Panc1 (cell line): ENCODE measurements at regions not wholly inside any gene's neighbourhood (a gene's known extent, or its start where the extent isn't known, plus 50 kb on each side); places are given as distances from the start of the nearest gene placed in this dataset.
A peak's percentile ranks its signal among the peaks of the same experiment; 100 is the strongest.

Source experiments
- POLR2AphosphoS5 ChIP-seq: IDR thresholded peaks from 2 replicates; pipeline ENCODE4 v1.6.1; 2012; ENCODE audit warnings: mild to moderate bottlenecking, low read depth, low read length, moderate library complexity
- TCF7L2 ChIP-seq: IDR thresholded peaks from 2 replicates; pipeline ENCODE4 v1.6.1; 2011; ENCODE audit warnings: mild to moderate bottlenecking, low read depth, low read length, inconsistent platforms
- TF ChIP-seq, protein P1 (sequence below): fragments of 450-650 bp; IDR thresholded peaks from 2 replicates; pipeline ENCODE4 v1.5.1; 2017; ENCODE audit warnings: mild to moderate bottlenecking
- TF ChIP-seq, protein P2 (sequence below), 2 experiments: IDR thresholded peaks; 2 replicates each; pipeline ENCODE4 v1.6.1; 2011 to 2012; ENCODE audit warnings: low read depth in 2 of 2, control low read depth in 1 of 2, low read length in 1 of 2, mild to moderate bottlenecking in 1 of 2, moderate library complexity in 1 of 2; ENCODE audit not compliant: insufficient read depth in 1 of 2

DNA sequence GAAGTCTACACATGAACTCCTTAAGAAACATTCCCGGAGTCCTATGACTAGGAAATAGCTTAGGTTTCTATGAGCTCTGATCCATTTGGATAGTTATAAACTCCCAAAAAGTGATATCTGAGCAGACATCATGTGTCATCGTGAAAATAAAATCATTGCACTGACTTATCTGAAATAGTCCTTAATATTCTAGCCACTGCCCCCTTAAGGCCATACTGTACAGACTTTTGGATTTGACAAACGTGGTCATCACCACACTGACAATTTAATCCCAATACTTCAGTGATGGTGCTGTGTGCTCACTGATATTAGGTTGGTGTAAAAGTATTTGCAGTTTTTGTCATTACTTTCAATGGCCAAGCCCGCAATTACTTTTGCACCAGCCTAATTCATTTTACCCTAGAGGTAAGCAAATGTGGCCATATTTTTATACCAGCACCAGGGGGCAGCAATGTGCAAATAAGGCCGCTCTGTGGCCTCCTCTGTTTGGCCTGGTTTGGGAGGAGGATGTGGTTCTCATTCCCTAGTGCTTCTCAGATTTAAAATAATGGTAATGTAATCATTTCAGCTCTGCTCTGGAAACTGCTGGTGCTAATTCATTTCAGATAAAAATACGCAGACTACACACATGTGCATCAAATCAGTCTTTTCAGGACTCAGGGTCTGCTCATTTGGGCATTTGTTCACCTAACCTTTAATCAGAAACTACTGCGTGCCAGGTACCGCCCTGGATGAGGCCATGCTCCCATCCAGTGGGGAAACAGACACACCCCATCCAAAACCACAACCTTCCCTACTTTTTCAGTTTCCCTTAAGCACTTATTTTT lies 196.4 kb upstream of the C1QTNF7 start:
- TF ChIP-seq, protein P1, sequence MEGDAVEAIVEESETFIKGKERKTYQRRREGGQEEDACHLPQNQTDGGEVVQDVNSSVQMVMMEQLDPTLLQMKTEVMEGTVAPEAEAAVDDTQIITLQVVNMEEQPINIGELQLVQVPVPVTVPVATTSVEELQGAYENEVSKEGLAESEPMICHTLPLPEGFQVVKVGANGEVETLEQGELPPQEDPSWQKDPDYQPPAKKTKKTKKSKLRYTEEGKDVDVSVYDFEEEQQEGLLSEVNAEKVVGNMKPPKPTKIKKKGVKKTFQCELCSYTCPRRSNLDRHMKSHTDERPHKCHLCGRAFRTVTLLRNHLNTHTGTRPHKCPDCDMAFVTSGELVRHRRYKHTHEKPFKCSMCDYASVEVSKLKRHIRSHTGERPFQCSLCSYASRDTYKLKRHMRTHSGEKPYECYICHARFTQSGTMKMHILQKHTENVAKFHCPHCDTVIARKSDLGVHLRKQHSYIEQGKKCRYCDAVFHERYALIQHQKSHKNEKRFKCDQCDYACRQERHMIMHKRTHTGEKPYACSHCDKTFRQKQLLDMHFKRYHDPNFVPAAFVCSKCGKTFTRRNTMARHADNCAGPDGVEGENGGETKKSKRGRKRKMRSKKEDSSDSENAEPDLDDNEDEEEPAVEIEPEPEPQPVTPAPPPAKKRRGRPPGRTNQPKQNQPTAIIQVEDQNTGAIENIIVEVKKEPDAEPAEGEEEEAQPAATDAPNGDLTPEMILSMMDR: peak; percentile 72
- TF ChIP-seq POLR2AphosphoS5 (no peak), TCF7L2 (no peak)
- TF ChIP-seq, protein P2, sequence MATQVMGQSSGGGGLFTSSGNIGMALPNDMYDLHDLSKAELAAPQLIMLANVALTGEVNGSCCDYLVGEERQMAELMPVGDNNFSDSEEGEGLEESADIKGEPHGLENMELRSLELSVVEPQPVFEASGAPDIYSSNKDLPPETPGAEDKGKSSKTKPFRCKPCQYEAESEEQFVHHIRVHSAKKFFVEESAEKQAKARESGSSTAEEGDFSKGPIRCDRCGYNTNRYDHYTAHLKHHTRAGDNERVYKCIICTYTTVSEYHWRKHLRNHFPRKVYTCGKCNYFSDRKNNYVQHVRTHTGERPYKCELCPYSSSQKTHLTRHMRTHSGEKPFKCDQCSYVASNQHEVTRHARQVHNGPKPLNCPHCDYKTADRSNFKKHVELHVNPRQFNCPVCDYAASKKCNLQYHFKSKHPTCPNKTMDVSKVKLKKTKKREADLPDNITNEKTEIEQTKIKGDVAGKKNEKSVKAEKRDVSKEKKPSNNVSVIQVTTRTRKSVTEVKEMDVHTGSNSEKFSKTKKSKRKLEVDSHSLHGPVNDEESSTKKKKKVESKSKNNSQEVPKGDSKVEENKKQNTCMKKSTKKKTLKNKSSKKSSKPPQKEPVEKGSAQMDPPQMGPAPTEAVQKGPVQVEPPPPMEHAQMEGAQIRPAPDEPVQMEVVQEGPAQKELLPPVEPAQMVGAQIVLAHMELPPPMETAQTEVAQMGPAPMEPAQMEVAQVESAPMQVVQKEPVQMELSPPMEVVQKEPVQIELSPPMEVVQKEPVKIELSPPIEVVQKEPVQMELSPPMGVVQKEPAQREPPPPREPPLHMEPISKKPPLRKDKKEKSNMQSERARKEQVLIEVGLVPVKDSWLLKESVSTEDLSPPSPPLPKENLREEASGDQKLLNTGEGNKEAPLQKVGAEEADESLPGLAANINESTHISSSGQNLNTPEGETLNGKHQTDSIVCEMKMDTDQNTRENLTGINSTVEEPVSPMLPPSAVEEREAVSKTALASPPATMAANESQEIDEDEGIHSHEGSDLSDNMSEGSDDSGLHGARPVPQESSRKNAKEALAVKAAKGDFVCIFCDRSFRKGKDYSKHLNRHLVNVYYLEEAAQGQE (IDR thresholded peaks at IDR 0.05; ENCODE audit: insufficient read depth in 1 of 2, low read depth in 2 of 2, low read length in 1 of 2): no peak
